Right atrium auricular region (tissue), 2 donors: ENCODE measurements at regions not wholly inside any gene's neighbourhood (a gene's known extent, or its start where the extent isn't known, plus 50 kb on each side); places are given as distances from the start of the nearest gene placed in this dataset.

ENCODE experiments used
- DNase-seq: peaks from one replicate; pipeline ENCODE4 v3.0.0-alpha.2; 2019; ENCODE audit warnings: low spot score
- H3K27ac ChIP-seq, 2 donors: fragments of 200-600 bp; sonication (generic); 1 replicate in 1 of 2; 2 replicates in 1 of 2; pipeline ENCODE4 v1.5.1; 2016 to 2019
- H3K27me3 ChIP-seq, 2 donors: fragments of 200-600 bp; sonication (generic); one replicate each; pipeline versions ENCODE4 v1.5.1 to v1.6.0; 2017 to 2019
- H3K36me3 ChIP-seq: fragments of 200-600 bp; sonication (generic); one replicate; pipeline ENCODE4 v1.5.1; 2016
- H3K4me1 ChIP-seq, 2 donors: fragments of 200-600 bp; sonication (generic); one replicate each; pipeline versions ENCODE4 v1.5.1 to v1.6.0; 2017 to 2019
- H3K4me3 ChIP-seq, 2 donors: fragments of 200-600 bp; sonication (generic); 1 replicate in 1 of 2; 2 replicates in 1 of 2; pipeline ENCODE4 v1.5.1; 2017 to 2019; ENCODE audit warnings: mild to moderate bottlenecking in 1 of 2, moderate library complexity in 1 of 2
- H3K9me3 ChIP-seq, 2 donors: fragments of 200-600 bp; sonication (generic); one replicate each; pipeline ENCODE4 v1.5.1; 2019
- TF ChIP-seq, protein P1 (sequence below), 2 donors: fragments of 200-600 bp; sonication (generic); IDR thresholded peaks; one replicate each; pipeline ENCODE4 v1.5.1; 2019; ENCODE audit warnings: antibody characterized with exemption in 2 of 2

GRCh38 chr7:81492240-81492639 is 277.6 kb downstream of the HGF start:
- DNase-seq: no peak
- no peaks in the 10 kb centered on the region for H3K4me1 ChIP-seq
- H3K36me3 ChIP-seq: no peaks in the 10 kb centered on the region
- no peak overlapping the region for H3K27ac ChIP-seq
- no peaks in the 10 kb centered on the region for H3K27me3 ChIP-seq
- TF ChIP-seq, protein P1, sequence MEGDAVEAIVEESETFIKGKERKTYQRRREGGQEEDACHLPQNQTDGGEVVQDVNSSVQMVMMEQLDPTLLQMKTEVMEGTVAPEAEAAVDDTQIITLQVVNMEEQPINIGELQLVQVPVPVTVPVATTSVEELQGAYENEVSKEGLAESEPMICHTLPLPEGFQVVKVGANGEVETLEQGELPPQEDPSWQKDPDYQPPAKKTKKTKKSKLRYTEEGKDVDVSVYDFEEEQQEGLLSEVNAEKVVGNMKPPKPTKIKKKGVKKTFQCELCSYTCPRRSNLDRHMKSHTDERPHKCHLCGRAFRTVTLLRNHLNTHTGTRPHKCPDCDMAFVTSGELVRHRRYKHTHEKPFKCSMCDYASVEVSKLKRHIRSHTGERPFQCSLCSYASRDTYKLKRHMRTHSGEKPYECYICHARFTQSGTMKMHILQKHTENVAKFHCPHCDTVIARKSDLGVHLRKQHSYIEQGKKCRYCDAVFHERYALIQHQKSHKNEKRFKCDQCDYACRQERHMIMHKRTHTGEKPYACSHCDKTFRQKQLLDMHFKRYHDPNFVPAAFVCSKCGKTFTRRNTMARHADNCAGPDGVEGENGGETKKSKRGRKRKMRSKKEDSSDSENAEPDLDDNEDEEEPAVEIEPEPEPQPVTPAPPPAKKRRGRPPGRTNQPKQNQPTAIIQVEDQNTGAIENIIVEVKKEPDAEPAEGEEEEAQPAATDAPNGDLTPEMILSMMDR (IDR thresholded peaks at IDR 0.05): no peak
- no peak overlapping the region for H3K4me3 ChIP-seq
- no peaks in the 10 kb centered on the region for H3K9me3 ChIP-seq

DNA sequence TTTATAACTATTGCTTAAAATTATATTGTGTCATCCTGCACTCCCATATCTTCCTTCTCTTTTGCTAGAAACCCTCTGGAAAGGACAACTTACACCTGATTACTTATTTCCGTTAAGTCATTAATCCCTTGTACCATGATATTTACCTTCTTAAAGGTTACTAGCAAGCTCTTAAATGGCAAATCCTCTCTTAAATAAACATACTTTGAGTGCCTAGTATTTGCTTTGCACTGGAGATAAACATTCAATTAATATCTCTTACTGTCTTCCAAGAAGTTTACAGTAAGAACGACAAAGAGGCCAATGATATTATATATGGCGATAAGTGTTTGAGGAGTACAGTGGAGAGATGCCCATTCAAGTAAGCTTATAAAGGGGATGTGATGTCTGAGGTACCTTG is 278.3 kb downstream of the HGF start:
- TF ChIP-seq, protein P1 (IDR thresholded peaks at IDR 0.05): no peak
- H3K36me3 ChIP-seq: no peaks in the 10 kb centered on the region
- no peak overlapping the region for H3K27ac ChIP-seq
- H3K9me3 ChIP-seq: no peaks in the 10 kb centered on the region
- no peak overlapping the region for H3K4me3 ChIP-seq
- H3K27me3 ChIP-seq: no peaks in the 10 kb centered on the region
- no peaks in the 10 kb centered on the region for H3K4me1 ChIP-seq
- no peak for DNase-seq

GRCh38 chr7:81488210-81488609 is 281.6 kb downstream of the HGF start:
- Histone ChIP-seq H3K4me3 (no peak overlapping the region), H3K27me3 (no peaks in the 10 kb centered on the region), H3K36me3 (no peaks in the 10 kb centered on the region), H3K9me3 (no peaks in the 10 kb centered on the region), H3K27ac (no peak overlapping the region), H3K4me1 (peaks cover 0 to 13% of the 10 kb centered on the region in 2 donors)
- no peak for DNase-seq
- TF ChIP-seq, protein P1 (IDR thresholded peaks at IDR 0.05): no peak

- Histone ChIP-seq H3K9me3 (no peaks in the 10 kb centered on the region), H3K4me1 (peaks cover 0 to 13% of the 10 kb centered on the region in 2 donors), H3K4me3 (no peak overlapping the region), H3K27me3 (no peaks in the 10 kb centered on the region), H3K27ac (no peak overlapping the region), H3K36me3 (no peaks in the 10 kb centered on the region)
- TF ChIP-seq, protein P1 (IDR thresholded peaks at IDR 0.05): no peak
- no peak for DNase-seq
Measured at GRCh38 chr7:81487516-81487915, 282.3 kb downstream of the HGF start.

DNA sequence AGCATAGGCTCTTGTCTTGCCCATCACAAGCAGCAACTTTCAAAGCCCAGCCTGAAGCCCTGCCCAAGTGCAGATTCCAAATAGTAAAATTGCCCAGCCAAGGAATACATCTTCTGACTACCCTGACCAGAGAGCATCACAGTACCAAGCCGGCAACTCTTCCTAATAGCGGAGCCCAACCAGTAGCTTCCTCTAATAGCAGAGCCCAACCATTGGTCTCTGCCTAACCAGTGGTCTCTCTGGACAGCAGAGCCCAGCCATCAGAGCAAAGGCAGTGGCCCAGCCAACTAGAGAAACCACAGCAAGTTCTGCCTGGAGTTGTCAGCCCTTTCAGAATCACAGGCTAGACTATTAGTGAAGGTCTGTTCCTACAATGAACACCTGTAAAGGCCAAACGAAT is 285.6 kb downstream of the HGF start:
- DNase-seq: peak; percentile 74
- TF ChIP-seq, protein P1 (IDR thresholded peaks at IDR 0.05): no peak
- Histone ChIP-seq H3K9me3 (no peaks in the 10 kb centered on the region), H3K4me1 (peaks cover 0 to 13% of the 10 kb centered on the region in 2 donors), H3K36me3 (no peaks in the 10 kb centered on the region), H3K27ac (no peak overlapping the region), H3K27me3 (no peaks in the 10 kb centered on the region), H3K4me3 (no peak overlapping the region)

- H3K36me3 ChIP-seq: no peaks in the 10 kb centered on the region
Measured at GRCh38 chr7:81482600-81483186, 287.2 kb downstream of the HGF start.

More at GRCh38 chr7:81482600-81483186, 287.2 kb downstream of the HGF start:
- Histone ChIP-seq H3K27me3 (no peaks in the 10 kb centered on the region), H3K27ac (no peak overlapping the region), H3K4me3 (no peak overlapping the region), H3K9me3 (no peaks in the 10 kb centered on the region), H3K4me1 (peaks cover 0 to 13% of the 10 kb centered on the region in 2 donors)
- TF ChIP-seq, protein P1 (IDR thresholded peaks at IDR 0.05): peak; percentile 54 to 69
- DNase-seq: no peak
